Endothelial cell of umbilical vein (primary cell): ENCODE measurements at regions not wholly inside any gene's neighbourhood (a gene's known extent, or its start where the extent isn't known, plus 50 kb on each side); places are given as distances from the start of the nearest gene placed in this dataset.

Experiments used
- POLR2AphosphoS5 ChIP-seq: IDR thresholded peaks from 2 replicates; pipeline ENCODE4 v1.6.1; 2012; ENCODE audit warnings: low read depth, mild to moderate bottlenecking, control low read depth, low read length, moderate library complexity; ENCODE audit not compliant: insufficient read depth
- TF ChIP-seq, protein P1 (sequence below), 2 donors: IDR thresholded peaks; 1 replicate in 1 of 2; 2 replicates in 1 of 2; pipeline ENCODE4 v1.5.1; 2011; ENCODE audit warnings: low read length in 2 of 2, mild to moderate bottlenecking in 2 of 2, moderate library complexity in 2 of 2, control low read depth in 1 of 2, inconsistent platforms in 1 of 2, low read depth in 1 of 2; ENCODE audit not compliant: insufficient read depth in 1 of 2; ENCODE audit errors: extremely low read depth in 1 of 2

DNA sequence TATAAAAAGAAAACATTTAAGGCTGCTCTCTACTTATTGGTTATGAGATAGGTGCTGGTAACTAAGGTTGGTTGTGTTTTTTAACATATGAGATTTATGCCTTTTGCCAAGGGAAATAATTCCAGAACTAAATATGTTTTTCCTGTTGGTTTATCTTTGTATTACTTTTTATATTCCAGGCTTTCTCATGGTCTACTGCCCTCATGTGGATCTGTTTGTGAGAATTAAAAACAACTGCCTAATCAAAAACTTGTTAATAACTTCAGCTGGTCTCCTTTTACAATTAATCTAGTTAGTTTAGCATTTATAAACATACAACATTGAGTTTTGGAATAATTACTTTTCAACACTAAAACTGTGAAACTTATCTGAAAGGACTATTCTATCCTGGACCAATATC lies 1208.3 kb downstream of the ADGRL3 start:
- TF ChIP-seq, protein P1, sequence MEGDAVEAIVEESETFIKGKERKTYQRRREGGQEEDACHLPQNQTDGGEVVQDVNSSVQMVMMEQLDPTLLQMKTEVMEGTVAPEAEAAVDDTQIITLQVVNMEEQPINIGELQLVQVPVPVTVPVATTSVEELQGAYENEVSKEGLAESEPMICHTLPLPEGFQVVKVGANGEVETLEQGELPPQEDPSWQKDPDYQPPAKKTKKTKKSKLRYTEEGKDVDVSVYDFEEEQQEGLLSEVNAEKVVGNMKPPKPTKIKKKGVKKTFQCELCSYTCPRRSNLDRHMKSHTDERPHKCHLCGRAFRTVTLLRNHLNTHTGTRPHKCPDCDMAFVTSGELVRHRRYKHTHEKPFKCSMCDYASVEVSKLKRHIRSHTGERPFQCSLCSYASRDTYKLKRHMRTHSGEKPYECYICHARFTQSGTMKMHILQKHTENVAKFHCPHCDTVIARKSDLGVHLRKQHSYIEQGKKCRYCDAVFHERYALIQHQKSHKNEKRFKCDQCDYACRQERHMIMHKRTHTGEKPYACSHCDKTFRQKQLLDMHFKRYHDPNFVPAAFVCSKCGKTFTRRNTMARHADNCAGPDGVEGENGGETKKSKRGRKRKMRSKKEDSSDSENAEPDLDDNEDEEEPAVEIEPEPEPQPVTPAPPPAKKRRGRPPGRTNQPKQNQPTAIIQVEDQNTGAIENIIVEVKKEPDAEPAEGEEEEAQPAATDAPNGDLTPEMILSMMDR (IDR thresholded peaks at IDR 0.05; ENCODE audit: extremely low read depth in 1 of 2, insufficient read depth in 1 of 2, low read depth in 1 of 2, low read length in 2 of 2) = no peak
- no peak for TF ChIP-seq POLR2AphosphoS5
